Left lung (tissue), 4 donors: ENCODE measurements at regions not wholly inside any gene's neighbourhood (a gene's known extent, or its start where the extent isn't known, plus 50 kb on each side); places are given as distances from the start of the nearest gene placed in this dataset.

ENCODE experiments used
- ATAC-seq: fragments of 200-7000 bp; cut with Tn5 transposase; one replicate; pipeline ENCODE4 v1.9.1; 2020; ENCODE audit warnings: moderate library complexity
- DNase-seq, 4 donors: peaks; one replicate each; pipeline ENCODE4 v3.0.0-alpha.2; 2013 to 2020
- H3K27ac ChIP-seq, 2 donors: fragments of 200-600 bp; sonication (generic) in 1 of 2; one replicate each; pipeline versions ENCODE4 v1.5.0 to v1.8.0; 2020 to 2021
- H3K27me3 ChIP-seq, 2 donors: fragments of 200-600 bp; sonication (generic) in 1 of 2; one replicate each; pipeline versions ENCODE4 v1.5.0 to v1.8.0; 2020 to 2021
- H3K36me3 ChIP-seq, 2 donors: fragments of 200-600 bp; sonication (generic) in 1 of 2; one replicate each; pipeline versions ENCODE4 v1.5.0 to v1.8.0; 2020 to 2021
- H3K4me1 ChIP-seq, 2 donors: fragments of 200-600 bp; one replicate each; pipeline ENCODE4 v1.8.0; 2021
- H3K4me3 ChIP-seq, 2 donors: fragments of 200-600 bp; sonication (generic) in 1 of 2; one replicate each; pipeline versions ENCODE4 v1.5.0 to v1.8.0; 2020 to 2021; ENCODE audit warnings: mild to moderate bottlenecking in 1 of 2
- H3K9me3 ChIP-seq, 2 donors: fragments of 200-600 bp; sonication (generic) in 1 of 2; one replicate each; pipeline versions ENCODE4 v1.5.0 to v1.8.0; 2020 to 2021
- intact Hi-C, 2 donors: fragments of 100-400 bp; cut with DNase I; formaldehyde crosslinking; loops; one replicate each; pipeline versions ENCODE4 v1.11.2 to v1.14.2; 2022
- TF ChIP-seq, protein P1 (sequence below), 2 donors: fragments of 200-600 bp; sonication (generic) in 1 of 2; IDR thresholded peaks; one replicate each; pipeline versions ENCODE4 v1.5.0 to v1.8.0; 2021; ENCODE audit warnings: antibody characterized with exemption in 2 of 2
- donor health status: DM: no; HTN: yes; CAD: no.
- donor health status: DM: no; HTN: no; CAD: no.

DNA sequence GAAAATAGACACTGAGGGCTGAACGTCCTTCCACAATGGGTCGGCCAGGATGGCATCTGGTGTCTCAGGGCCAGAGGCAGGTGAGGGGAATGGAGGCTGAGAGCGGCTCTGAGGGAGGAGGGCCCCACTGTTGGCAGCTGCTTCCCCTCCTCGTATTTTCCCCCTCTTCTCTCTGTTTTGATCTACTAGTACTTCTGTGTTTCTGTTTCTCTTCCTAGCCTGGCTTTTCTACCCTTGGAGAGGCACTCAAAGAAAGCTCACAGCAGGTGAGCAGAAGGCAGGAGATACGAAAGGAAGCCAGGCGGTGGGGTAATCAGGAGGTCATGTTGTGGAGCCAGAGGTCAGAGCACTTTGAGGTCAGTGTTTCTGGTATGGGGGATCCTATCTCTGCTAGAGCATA is 151.8 kb upstream of the GATB start:
- intact Hi-C loops: no loop called here
- no peak overlapping the region for H3K4me3 ChIP-seq
- TF ChIP-seq, protein P1, sequence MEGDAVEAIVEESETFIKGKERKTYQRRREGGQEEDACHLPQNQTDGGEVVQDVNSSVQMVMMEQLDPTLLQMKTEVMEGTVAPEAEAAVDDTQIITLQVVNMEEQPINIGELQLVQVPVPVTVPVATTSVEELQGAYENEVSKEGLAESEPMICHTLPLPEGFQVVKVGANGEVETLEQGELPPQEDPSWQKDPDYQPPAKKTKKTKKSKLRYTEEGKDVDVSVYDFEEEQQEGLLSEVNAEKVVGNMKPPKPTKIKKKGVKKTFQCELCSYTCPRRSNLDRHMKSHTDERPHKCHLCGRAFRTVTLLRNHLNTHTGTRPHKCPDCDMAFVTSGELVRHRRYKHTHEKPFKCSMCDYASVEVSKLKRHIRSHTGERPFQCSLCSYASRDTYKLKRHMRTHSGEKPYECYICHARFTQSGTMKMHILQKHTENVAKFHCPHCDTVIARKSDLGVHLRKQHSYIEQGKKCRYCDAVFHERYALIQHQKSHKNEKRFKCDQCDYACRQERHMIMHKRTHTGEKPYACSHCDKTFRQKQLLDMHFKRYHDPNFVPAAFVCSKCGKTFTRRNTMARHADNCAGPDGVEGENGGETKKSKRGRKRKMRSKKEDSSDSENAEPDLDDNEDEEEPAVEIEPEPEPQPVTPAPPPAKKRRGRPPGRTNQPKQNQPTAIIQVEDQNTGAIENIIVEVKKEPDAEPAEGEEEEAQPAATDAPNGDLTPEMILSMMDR (IDR thresholded peaks at IDR 0.05): no peak

DNA sequence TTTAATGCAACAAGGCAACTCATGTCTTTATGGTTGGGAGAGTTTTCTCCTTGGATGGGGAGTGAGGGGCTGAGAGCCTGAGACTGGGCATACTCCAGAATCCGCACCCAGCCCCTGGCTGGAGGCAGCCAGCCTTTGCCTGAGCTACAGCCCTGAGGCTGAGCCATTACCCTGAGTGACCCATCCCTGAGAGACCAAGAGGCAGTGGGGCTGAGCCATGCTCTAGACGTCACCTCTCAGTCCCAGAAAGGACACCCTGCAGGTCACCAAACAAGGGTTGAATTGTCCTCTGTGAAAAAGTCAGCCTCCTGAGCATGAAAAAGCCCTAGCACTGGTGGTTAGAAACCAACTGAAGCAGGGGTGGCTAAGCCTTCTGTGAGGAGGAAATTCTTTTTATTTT is 151.2 kb upstream of the GATB start:
- Histone ChIP-seq H3K4me3 (no peak overlapping the region), H3K27me3 (no peaks in the 10 kb centered on the region), H3K27ac (no peak overlapping the region), H3K9me3 (no peaks in the 10 kb centered on the region), H3K4me1 (no peaks in the 10 kb centered on the region), H3K36me3 (no peaks in the 10 kb centered on the region)
- no peak for DNase-seq
- no peak for ATAC-seq
- TF ChIP-seq, protein P1 (IDR thresholded peaks at IDR 0.05): no peak
- intact Hi-C loops: no loop called here

More for the DNA sequence above, 151.8 kb upstream of the GATB start:
- ATAC-seq: no peak
- Histone ChIP-seq H3K9me3 (no peaks in the 10 kb centered on the region), H3K36me3 (no peaks in the 10 kb centered on the region), H3K27ac (no peak overlapping the region), H3K4me1 (no peaks in the 10 kb centered on the region), H3K27me3 (no peaks in the 10 kb centered on the region)
- DNase-seq: no peak

DNA sequence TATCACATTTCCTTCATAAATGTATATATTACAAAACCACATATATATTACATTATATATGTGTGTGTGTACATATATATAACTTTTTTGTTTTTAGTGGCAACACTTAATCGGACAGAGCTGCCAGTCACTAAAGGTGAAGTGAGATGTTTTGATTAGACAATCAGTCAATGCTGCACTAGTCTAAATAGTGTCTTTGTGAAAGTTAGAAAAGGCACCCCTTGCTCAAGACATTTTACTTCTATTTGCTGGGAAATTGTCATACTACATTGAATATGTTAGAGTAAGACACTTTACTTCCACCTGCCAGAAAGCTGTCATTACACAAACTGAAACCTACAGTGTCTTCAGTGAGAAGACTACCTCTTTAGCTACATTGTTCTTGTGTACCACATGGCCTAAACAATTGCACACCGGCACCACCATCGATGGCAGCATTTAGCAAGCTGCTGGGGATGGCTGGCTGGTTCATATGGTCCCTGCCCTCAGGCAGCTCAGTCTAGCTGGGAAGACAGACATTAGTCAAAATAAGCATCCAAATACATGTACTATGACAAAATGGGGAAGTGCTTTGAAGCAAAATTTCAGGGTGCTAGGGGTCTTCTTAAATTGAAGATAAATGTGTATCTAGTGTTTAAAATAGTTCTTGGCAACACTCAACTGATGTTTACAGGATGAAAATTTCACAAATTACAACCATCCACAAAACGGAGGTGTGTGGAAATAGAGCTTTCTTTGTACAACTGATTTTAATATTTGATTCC is 148.1 kb upstream of the GATB start:
- Histone ChIP-seq H3K27me3 (no peaks in the 10 kb centered on the region), H3K27ac (no peak overlapping the region), H3K9me3 (no peaks in the 10 kb centered on the region), H3K4me1 (no peaks in the 10 kb centered on the region), H3K4me3 (no peak overlapping the region), H3K36me3 (no peaks in the 10 kb centered on the region)
- intact Hi-C loops: no loop called here
- TF ChIP-seq, protein P1 (IDR thresholded peaks at IDR 0.05): no peak
- no peak for DNase-seq
- ATAC-seq: no peak

DNA sequence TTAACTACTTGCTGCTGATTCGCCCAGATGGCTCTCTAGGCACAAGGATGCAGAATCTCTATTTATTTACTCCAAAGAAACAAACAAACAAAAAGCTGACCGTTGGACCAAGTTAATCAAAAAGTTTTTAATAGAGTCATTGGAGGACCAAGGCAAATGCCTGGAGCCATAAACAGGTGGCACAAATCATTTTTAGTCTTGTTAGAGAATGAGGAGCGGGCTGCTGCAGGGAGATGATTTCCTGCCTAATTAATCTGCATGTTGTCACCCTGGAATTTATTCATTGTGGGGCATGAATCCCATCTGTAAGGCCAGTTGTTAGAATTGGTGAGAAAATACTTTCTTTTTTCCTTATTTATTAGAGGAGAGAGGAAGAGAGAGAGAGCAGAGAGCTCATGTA is 147.4 kb upstream of the GATB start:
- Histone ChIP-seq H3K9me3 (peaks cover 0 to 6% of the 10 kb centered on the region in 2 donors), H3K27ac (no peak overlapping the region), H3K27me3 (no peaks in the 10 kb centered on the region), H3K36me3 (no peaks in the 10 kb centered on the region), H3K4me3 (no peak overlapping the region), H3K4me1 (no peaks in the 10 kb centered on the region)
- no peak for DNase-seq
- intact Hi-C loops: no loop called here
- TF ChIP-seq, protein P1 (IDR thresholded peaks at IDR 0.05): no peak
- no peak for ATAC-seq

DNA sequence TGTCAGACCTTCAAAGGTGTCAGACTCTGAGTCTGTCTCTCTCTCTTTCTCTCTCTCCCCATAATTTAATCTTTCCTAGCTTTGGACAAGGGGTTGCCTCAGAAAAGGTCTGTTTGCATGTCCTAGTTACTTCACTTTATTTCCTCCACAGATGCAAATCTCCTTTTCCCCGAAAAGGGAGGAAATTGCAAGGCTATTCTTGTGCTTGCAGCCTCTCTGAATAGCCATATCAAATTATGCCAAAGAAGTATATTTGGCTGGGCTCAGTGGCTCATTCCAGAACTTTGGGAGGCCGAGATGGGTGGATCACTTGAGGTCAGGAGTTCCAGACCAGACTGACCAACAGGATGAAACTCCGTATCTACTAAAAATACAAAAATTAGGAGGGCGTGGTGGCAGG is 145.6 kb upstream of the GATB start:
- TF ChIP-seq, protein P1 (IDR thresholded peaks at IDR 0.05): no peak
- H3K4me1 ChIP-seq: no peaks in the 10 kb centered on the region
- no peak overlapping the region for H3K4me3 ChIP-seq
- DNase-seq (no peak), ATAC-seq (no peak)
- intact Hi-C loops: no loop called here
- H3K9me3 ChIP-seq: peaks cover 0 to 19% of the 10 kb centered on the region in 2 donors
- H3K36me3 ChIP-seq: no peaks in the 10 kb centered on the region
- no peak overlapping the region for H3K27ac ChIP-seq
- H3K27me3 ChIP-seq: no peaks in the 10 kb centered on the region
